GM21529 (cell line): ENCODE measurements at regions not wholly inside any gene's neighbourhood (a gene's known extent, or its start where the extent isn't known, plus 50 kb on each side); places are given as distances from the start of the nearest gene placed in this dataset.
"Not testable (repeated sequence)": the region's sequence is repeated elsewhere in the genome, so short reads cannot be mapped to it uniquely, and the experiment has no call there.

Experiments
- ATAC-seq: cut with Tn5 transposase; IDR thresholded peaks from one replicate; pipeline ENCODE4 v1.9.1; 2021; ENCODE audit not compliant: unreplicated experiment

- ATAC-seq, result no peak
These were observed 297.2 kb downstream of the C6orf118 start for GRCh38 chr6:165012183-165012582.

GRCh38 chr6:165010556-165011535 lies 298.6 kb downstream of the C6orf118 start:
- ATAC-seq, result no peak

- no peak for ATAC-seq
These were observed 300.4 kb downstream of the C6orf118 start for GRCh38 chr6:165008971-165009370.

GRCh38 chr6:165002866-165003265 lies 306.5 kb downstream of the C6orf118 start:
- ATAC-seq, result no peak

- ATAC-seq, result no peak
These were observed 307.0 kb downstream of the C6orf118 start for GRCh38 chr6:165002358-165002757.

- ATAC-seq, result no peak
These were observed 307.8 kb downstream of the C6orf118 start for GRCh38 chr6:165001502-165002157.

- ATAC-seq, result no peak
These were observed 311.1 kb downstream of the C6orf118 start for GRCh38 chr6:164998297-164998696.

- ATAC-seq, result no peak
These were observed 312.6 kb downstream of the C6orf118 start for GRCh38 chr6:164996838-164997237.

GRCh38 chr6:164991573-164991972 lies 317.8 kb downstream of the C6orf118 start:
- no peak for ATAC-seq

GRCh38 chr6:164990901-164991300 lies 318.5 kb downstream of the C6orf118 start:
- ATAC-seq, result no peak

GRCh38 chr6:164982389-164982788 lies 327.0 kb downstream of the C6orf118 start:
- no peak for ATAC-seq

GRCh38 chr6:164967102-164967501 lies 342.3 kb downstream of the C6orf118 start:
- ATAC-seq, result no peak

GRCh38 chr6:164962805-164963204 lies 346.6 kb downstream of the C6orf118 start:
- no peak for ATAC-seq

- ATAC-seq, result no peak
These were observed 362.2 kb downstream of the C6orf118 start for GRCh38 chr6:164947164-164947563.

- ATAC-seq, result no peak
These were observed 367.1 kb downstream of the C6orf118 start for GRCh38 chr6:164942271-164942670.

GRCh38 chr6:164933238-164933794 lies 376.1 kb downstream of the C6orf118 start:
- not testable (repeated sequence) for ATAC-seq

- ATAC-seq, result no peak
These were observed 379.9 kb downstream of the C6orf118 start for GRCh38 chr6:164929408-164929977.

- no peak for ATAC-seq
These were observed 380.5 kb downstream of the C6orf118 start for GRCh38 chr6:164928728-164929407.

GRCh38 chr6:164928057-164928727 lies 381.2 kb downstream of the C6orf118 start:
- no peak for ATAC-seq
